ENCODE measurements at regions not wholly inside any gene's neighbourhood (a gene's known extent, or its start where the extent isn't known, plus 50 kb on each side); places are given as distances from the start of the nearest gene placed in this dataset.
"Not testable (repeated sequence)": the region's sequence is repeated elsewhere in the genome, so short reads cannot be mapped to it uniquely, and the experiment has no call there.

- DNase-seq (ENCODE audit: low read depth), result peak; percentile 73
These were observed 250.1 kb downstream of the NUAK1 start for GRCh38 chr12:105888696-105889095.

GRCh38 chr12:105892362-105892910, 246.3 kb downstream of the NUAK1 start:
- DNase-seq (ENCODE audit: low read depth), result no peak

- not testable (repeated sequence) for DNase-seq (ENCODE audit: low read depth)
These were observed 243.4 kb downstream of the NUAK1 start for GRCh38 chr12:105895197-105895832.

- DNase-seq (ENCODE audit: low read depth), result no peak
These were observed 241.4 kb downstream of the NUAK1 start for GRCh38 chr12:105897311-105897725.

GRCh38 chr12:105898271-105898670, 240.5 kb downstream of the NUAK1 start:
- DNase-seq (ENCODE audit: low read depth), result not testable (repeated sequence)

GRCh38 chr12:105899589-105899988, 239.2 kb downstream of the NUAK1 start:
- DNase-seq (ENCODE audit: low read depth), result no peak

- DNase-seq (ENCODE audit: low read depth), result peak; percentile 35
These were observed 232.2 kb downstream of the NUAK1 start for GRCh38 chr12:105906561-105906960.

- DNase-seq (ENCODE audit: low read depth), result no peak
These were observed 230.8 kb downstream of the NUAK1 start for GRCh38 chr12:105907982-105908381.

- peak; percentile 75 for DNase-seq (ENCODE audit: low read depth)
These were observed 228.7 kb downstream of the NUAK1 start for GRCh38 chr12:105910030-105910429.

GRCh38 chr12:105911966-105912365, 226.8 kb downstream of the NUAK1 start:
- DNase-seq (ENCODE audit: low read depth), result no peak

- peak; percentile 14 for DNase-seq (ENCODE audit: low read depth)
These were observed 225.7 kb downstream of the NUAK1 start for GRCh38 chr12:105912882-105913678.

GRCh38 chr12:105915997-105916759, 222.6 kb downstream of the NUAK1 start:
- peak; percentile 43 for DNase-seq (ENCODE audit: low read depth)

- peak; percentile 62 for DNase-seq (ENCODE audit: low read depth)
These were observed 222.1 kb downstream of the NUAK1 start for GRCh38 chr12:105916760-105917039.

GRCh38 chr12:105920161-105920684, 218.5 kb downstream of the NUAK1 start:
- peak; percentile 73 for DNase-seq (ENCODE audit: low read depth)

- no peak for DNase-seq (ENCODE audit: low read depth)
These were observed 217.7 kb downstream of the NUAK1 start for GRCh38 chr12:105921055-105921454.

GRCh38 chr12:105921872-105922669, 216.7 kb downstream of the NUAK1 start:
- no peak for DNase-seq (ENCODE audit: low read depth)

- peak; percentile 96 for DNase-seq (ENCODE audit: low read depth)
These were observed 216.1 kb downstream of the NUAK1 start for GRCh38 chr12:105922670-105923102.

- no peak for DNase-seq (ENCODE audit: low read depth)
These were observed 214.1 kb downstream of the NUAK1 start for GRCh38 chr12:105924526-105925208.

- DNase-seq (ENCODE audit: low read depth), result no peak
These were observed 211.2 kb downstream of the NUAK1 start for GRCh38 chr12:105927564-105927963.

GRCh38 chr12:105928436-105928835, 210.3 kb downstream of the NUAK1 start:
- DNase-seq (ENCODE audit: low read depth), result no peak

- no peak for DNase-seq (ENCODE audit: low read depth)
These were observed 209.6 kb downstream of the NUAK1 start for GRCh38 chr12:105929192-105929591.
